ENCODE measurements at regions not wholly inside any gene's neighbourhood (a gene's known extent, or its start where the extent isn't known, plus 50 kb on each side); places are given as distances from the start of the nearest gene placed in this dataset.

DNA sequence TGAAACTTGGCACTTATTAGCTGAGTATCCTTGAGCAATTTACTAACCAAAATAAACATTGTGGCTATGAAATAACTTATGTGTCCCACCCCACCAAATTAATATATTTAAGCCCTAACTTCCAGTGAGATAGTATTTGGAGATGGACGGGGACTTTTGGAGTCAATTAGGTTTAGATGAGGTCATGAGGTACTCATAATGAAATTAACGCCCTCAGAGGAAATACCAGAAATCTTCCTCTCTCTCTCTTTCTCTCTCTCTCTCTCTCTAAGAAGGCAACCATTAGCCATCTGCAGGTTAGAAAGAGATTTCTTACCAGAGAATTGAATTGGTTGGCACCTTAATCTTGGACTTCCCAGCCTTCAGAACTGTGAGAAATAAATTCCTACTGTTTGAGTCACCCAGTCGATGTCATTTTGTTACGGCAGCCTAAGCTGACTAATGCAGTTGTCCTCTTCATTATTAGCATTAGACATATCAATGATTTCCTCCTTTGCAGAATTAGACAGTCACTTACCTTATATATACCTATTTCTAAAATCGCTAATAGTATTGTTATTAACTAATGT is 1284.0 kb downstream of the FAM181B start:
- TF ChIP-seq, protein P1, sequence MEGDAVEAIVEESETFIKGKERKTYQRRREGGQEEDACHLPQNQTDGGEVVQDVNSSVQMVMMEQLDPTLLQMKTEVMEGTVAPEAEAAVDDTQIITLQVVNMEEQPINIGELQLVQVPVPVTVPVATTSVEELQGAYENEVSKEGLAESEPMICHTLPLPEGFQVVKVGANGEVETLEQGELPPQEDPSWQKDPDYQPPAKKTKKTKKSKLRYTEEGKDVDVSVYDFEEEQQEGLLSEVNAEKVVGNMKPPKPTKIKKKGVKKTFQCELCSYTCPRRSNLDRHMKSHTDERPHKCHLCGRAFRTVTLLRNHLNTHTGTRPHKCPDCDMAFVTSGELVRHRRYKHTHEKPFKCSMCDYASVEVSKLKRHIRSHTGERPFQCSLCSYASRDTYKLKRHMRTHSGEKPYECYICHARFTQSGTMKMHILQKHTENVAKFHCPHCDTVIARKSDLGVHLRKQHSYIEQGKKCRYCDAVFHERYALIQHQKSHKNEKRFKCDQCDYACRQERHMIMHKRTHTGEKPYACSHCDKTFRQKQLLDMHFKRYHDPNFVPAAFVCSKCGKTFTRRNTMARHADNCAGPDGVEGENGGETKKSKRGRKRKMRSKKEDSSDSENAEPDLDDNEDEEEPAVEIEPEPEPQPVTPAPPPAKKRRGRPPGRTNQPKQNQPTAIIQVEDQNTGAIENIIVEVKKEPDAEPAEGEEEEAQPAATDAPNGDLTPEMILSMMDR (IDR thresholded peaks at IDR 0.05) = no peak
- TF ChIP-seq EP300 (IDR thresholded peaks at IDR 0.05) (no peak), POLR2A (IDR thresholded peaks at IDR 0.05) (no peak)

Data from sigmoid colon (tissue), 4 donors.